Endothelial cell (in vitro differentiated cells): ENCODE measurements at regions not wholly inside any gene's neighbourhood (a gene's known extent, or its start where the extent isn't known, plus 50 kb on each side); places are given as distances from the start of the nearest gene placed in this dataset.

Source experiments
- DNase-seq: peaks from one replicate; pipeline ENCODE4 v3.0.0; 2021; ENCODE audit warnings: low spot score
- H3K27ac Mint-ChIP-seq: one replicate; pipeline ENCODE4 v1.8.0; 2021; ENCODE audit warnings: mixed read lengths, inconsistent platforms; ENCODE audit not compliant: unreplicated experiment
- H3K27me3 Mint-ChIP-seq: one replicate; pipeline ENCODE4 v1.8.0; 2021; ENCODE audit warnings: mild to moderate bottlenecking, moderate library complexity, mixed read lengths, inconsistent platforms; ENCODE audit not compliant: unreplicated experiment
- H3K36me3 Mint-ChIP-seq: one replicate; pipeline ENCODE4 v1.8.0; 2021; ENCODE audit warnings: mild to moderate bottlenecking, low read depth, mixed read lengths, inconsistent platforms; ENCODE audit not compliant: unreplicated experiment
- H3K4me1 Mint-ChIP-seq: one replicate; pipeline ENCODE4 v1.8.0; 2021; ENCODE audit warnings: mild to moderate bottlenecking, mixed read lengths, inconsistent platforms; ENCODE audit not compliant: unreplicated experiment
- H3K4me3 Mint-ChIP-seq: one replicate; pipeline ENCODE4 v1.8.0; 2021; ENCODE audit warnings: mild to moderate bottlenecking, mixed read lengths, inconsistent platforms; ENCODE audit not compliant: unreplicated experiment
- H3K9me3 Mint-ChIP-seq: one replicate; pipeline ENCODE4 v1.8.0; 2021; ENCODE audit warnings: mixed read lengths, inconsistent platforms; ENCODE audit not compliant: unreplicated experiment
- TF ChIP-seq, protein P1 (sequence below): fragments of 200-600 bp; sonication (generic); IDR thresholded peaks from one replicate; pipeline ENCODE4 v1.5.0; 2021; ENCODE audit warnings: antibody characterized with exemption; ENCODE audit not compliant: unreplicated experiment

DNA sequence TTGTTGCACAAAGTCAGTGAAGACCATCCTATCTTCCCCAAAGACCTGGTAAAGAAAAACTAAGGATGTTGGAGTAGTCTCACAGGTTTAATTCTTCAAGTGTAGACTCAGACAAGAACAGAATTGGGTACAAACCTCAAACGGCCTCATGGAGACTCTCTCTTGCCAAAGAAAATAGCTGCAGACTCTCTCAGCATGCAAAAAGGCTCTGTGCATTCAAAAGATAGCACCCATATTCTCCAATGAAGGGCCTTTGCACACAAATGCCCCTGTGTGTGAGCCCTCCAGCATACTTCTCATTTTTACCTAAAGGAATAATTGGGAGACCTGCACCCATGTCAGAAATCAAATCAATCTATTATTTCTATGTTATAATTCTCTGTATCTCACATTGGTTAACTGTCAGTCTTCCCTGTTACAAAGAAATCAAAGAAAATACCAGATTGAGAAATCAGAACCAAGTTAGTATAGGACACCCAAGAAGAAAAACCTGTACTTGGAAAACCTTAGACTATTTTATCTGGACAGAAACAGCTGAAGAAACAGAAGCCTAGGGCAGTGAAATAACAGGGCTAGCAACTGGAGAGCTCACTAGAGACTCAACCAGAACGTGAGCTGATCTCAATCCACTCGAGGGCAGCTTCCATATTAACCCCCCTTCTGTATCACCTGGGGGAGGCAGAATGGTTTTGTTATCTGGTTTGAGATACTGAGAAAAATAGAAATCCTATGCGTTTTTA lies 134.7 kb upstream of the DNAJC10 start:
- TF ChIP-seq, protein P1, sequence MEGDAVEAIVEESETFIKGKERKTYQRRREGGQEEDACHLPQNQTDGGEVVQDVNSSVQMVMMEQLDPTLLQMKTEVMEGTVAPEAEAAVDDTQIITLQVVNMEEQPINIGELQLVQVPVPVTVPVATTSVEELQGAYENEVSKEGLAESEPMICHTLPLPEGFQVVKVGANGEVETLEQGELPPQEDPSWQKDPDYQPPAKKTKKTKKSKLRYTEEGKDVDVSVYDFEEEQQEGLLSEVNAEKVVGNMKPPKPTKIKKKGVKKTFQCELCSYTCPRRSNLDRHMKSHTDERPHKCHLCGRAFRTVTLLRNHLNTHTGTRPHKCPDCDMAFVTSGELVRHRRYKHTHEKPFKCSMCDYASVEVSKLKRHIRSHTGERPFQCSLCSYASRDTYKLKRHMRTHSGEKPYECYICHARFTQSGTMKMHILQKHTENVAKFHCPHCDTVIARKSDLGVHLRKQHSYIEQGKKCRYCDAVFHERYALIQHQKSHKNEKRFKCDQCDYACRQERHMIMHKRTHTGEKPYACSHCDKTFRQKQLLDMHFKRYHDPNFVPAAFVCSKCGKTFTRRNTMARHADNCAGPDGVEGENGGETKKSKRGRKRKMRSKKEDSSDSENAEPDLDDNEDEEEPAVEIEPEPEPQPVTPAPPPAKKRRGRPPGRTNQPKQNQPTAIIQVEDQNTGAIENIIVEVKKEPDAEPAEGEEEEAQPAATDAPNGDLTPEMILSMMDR = no peak
- Mint-ChIP-seq H3K4me1 (no peaks in the 10 kb centered on the region), H3K27me3 (no peaks in the 10 kb centered on the region), H3K36me3 (no peaks in the 10 kb centered on the region), H3K9me3 (no peaks in the 10 kb centered on the region), H3K4me3 (no peak overlapping the region), H3K27ac (no peak overlapping the region)
- DNase-seq = no peak

DNA sequence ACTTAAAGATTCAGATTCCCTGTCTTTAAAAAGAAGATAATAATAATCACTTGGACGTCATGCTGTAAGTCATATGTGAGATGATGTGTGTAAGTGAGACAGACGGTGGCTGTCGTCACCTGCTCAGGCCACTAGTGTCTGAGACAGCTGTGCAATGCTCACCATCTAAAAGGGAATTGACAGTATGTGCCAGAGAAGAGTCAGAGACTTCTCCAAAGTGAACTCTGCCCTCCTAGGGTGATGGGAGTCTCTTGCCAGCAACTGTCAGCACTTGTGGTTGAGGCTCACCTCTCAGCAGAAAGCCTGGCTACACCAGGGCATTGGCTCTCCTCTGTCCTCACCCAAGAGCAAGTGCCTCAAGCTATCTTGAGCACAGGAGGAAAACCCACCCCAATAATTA lies 131.6 kb upstream of the DNAJC10 start:
- Mint-ChIP-seq H3K4me3 (no peak overlapping the region), H3K36me3 (no peaks in the 10 kb centered on the region), H3K9me3 (no peaks in the 10 kb centered on the region), H3K4me1 (peaks cover 4% of the 10 kb centered on the region), H3K27me3 (no peaks in the 10 kb centered on the region), H3K27ac (no peak overlapping the region)
- no peak for DNase-seq
- TF ChIP-seq, protein P1 = no peak

DNA sequence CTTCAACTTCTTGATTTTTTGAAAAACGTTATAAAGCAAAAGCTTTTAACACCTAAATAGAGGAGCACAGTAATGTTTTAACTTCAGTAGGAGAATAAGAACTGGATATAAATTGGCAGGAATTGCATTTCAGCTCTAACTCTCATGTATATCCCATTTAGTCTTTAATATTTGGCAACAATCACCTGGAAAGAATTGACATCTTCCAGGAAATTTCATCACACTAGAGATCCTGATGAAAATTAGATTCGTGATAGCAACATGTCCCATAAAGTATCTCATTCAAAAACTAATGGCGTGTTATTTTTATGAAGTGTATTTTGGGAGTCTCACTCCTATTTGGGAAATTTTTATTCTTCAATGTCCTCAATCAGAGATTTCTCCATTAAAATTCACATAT lies 131.1 kb upstream of the DNAJC10 start:
- no peaks in the 10 kb centered on the region for H3K9me3 Mint-ChIP-seq
- TF ChIP-seq, protein P1 = no peak
- H3K4me3 Mint-ChIP-seq = no peak overlapping the region
- H3K27me3 Mint-ChIP-seq = no peaks in the 10 kb centered on the region
- no peak overlapping the region for H3K27ac Mint-ChIP-seq
- no peaks in the 10 kb centered on the region for H3K36me3 Mint-ChIP-seq
- no peak for DNase-seq
- peaks cover 4% of the 10 kb centered on the region for H3K4me1 Mint-ChIP-seq

DNA sequence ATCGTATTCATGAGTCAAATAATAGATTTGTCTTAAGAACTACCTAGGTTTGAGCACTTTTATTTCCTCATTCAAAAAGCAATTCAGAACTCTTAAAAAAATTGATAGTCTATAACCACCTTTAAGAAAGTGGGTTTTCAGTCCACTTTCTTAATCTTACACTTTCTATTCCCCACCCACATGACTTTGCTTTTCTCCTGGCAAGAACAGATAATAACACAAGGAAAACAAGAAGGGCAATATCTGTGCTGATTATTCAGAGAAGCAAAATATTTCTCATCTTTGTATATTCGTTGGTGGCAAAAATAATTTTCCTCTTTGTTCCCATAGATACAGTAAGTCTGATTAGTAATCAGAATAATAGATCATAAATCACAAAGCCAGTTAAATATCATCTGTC lies 130.6 kb upstream of the DNAJC10 start:
- H3K4me1 Mint-ChIP-seq = peaks cover 4% of the 10 kb centered on the region
- H3K9me3 Mint-ChIP-seq = no peaks in the 10 kb centered on the region
- H3K27me3 Mint-ChIP-seq = no peaks in the 10 kb centered on the region

DNA sequence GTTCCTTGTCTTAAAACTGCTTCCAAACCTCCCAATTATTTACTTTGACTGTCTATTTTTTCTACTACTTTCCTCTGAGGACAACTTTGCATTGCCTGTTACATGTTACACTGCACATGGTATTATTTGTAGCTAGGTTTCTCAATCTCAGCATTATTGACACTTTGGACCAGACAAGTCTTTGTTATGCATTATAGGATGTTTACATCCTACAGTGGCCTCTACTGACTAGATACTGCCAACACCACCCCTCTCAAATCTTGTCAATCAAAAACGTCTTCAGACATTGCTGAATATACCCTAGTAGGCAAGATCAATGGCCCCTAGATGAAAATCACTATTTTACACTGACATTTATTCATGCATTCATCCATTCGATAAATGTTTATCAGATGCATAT lies 129.6 kb upstream of the DNAJC10 start:
- Mint-ChIP-seq H3K36me3 (no peaks in the 10 kb centered on the region), H3K4me1 (peaks cover 4% of the 10 kb centered on the region), H3K4me3 (no peak overlapping the region), H3K27ac (no peak overlapping the region), H3K27me3 (no peaks in the 10 kb centered on the region), H3K9me3 (no peaks in the 10 kb centered on the region)
- TF ChIP-seq, protein P1 = no peak
- no peak for DNase-seq

More for the DNA sequence above, 130.6 kb upstream of the DNAJC10 start:
- Mint-ChIP-seq H3K36me3 (no peaks in the 10 kb centered on the region), H3K27ac (no peak overlapping the region), H3K4me3 (no peak overlapping the region)
- TF ChIP-seq, protein P1 = no peak
- no peak for DNase-seq
